ENCODE measurements at regions not wholly inside any gene's neighbourhood (a gene's known extent, or its start where the extent isn't known, plus 50 kb on each side); places are given as distances from the start of the nearest gene placed in this dataset.

- Histone ChIP-seq H3K36me3 (no peaks in the 10 kb centered on the region), H3K27me3 (no peaks in the 10 kb centered on the region), H3K9me3 (no peaks in the 10 kb centered on the region), H3K4me1 (no peaks in the 10 kb centered on the region), H3K4me3 (no peak overlapping the region), H3K27ac (no peak overlapping the region)
- intact Hi-C loops (cut with DNase I; ENCODE audit: low total_unique reads), result no loop called here
- in situ Hi-C loops (cut with MboI; ENCODE audit: low sequenced_read_pairs in 4 of 4), result no loop called here
- ATAC-seq (no peak), DNase-seq (no peak)
- TF ChIP-seq CTCF (IDR thresholded peaks at IDR 0.05 in 4 of 5, conservative IDR thresholded peaks at IDR 0.05 in 1 of 5) (no peak), POLR2A (IDR thresholded peaks at IDR 0.05) (no peak)
These were observed 154.4 kb upstream of the CLINT1 start for GRCh38 chr5:158013303-158013702.

- intact Hi-C loops (cut with DNase I; ENCODE audit: low total_unique reads) (no loop called here), in situ Hi-C loops (cut with MboI; ENCODE audit: low sequenced_read_pairs in 4 of 4) (no loop called here)
- DNase-seq (no peak), ATAC-seq (no peak)
- no peak for TF ChIP-seq POLR2A (IDR thresholded peaks at IDR 0.05)
- no peak for TF ChIP-seq CTCF (IDR thresholded peaks at IDR 0.05 in 4 of 5, conservative IDR thresholded peaks at IDR 0.05 in 1 of 5)
- no peaks in the 10 kb centered on the region for H3K36me3 ChIP-seq
- no peaks in the 10 kb centered on the region for H3K4me1 ChIP-seq
- H3K4me3 ChIP-seq, result no peak overlapping the region
- H3K27me3 ChIP-seq, result no peaks in the 10 kb centered on the region
- H3K9me3 ChIP-seq, result no peaks in the 10 kb centered on the region
- H3K27ac ChIP-seq, result no peak overlapping the region
These were observed 152.5 kb upstream of the CLINT1 start for GRCh38 chr5:158011422-158011821.

- Histone ChIP-seq H3K9me3 (no peaks in the 10 kb centered on the region), H3K27me3 (no peaks in the 10 kb centered on the region), H3K36me3 (no peaks in the 10 kb centered on the region), H3K27ac (no peak overlapping the region), H3K4me1 (no peaks in the 10 kb centered on the region), H3K4me3 (no peak overlapping the region)
- ATAC-seq (no peak), DNase-seq (no peak)
- intact Hi-C loops (cut with DNase I; ENCODE audit: low total_unique reads) (no loop called here), in situ Hi-C loops (cut with MboI; ENCODE audit: low sequenced_read_pairs in 4 of 4) (no loop called here)
- TF ChIP-seq POLR2A (IDR thresholded peaks at IDR 0.05), result no peak
- no peak for TF ChIP-seq CTCF (IDR thresholded peaks at IDR 0.05 in 4 of 5, conservative IDR thresholded peaks at IDR 0.05 in 1 of 5)
These were observed 151.9 kb upstream of the CLINT1 start for GRCh38 chr5:158010831-158011230.

- no peaks in the 10 kb centered on the region for H3K9me3 ChIP-seq
- no peak for ATAC-seq
- intact Hi-C loops (cut with DNase I; ENCODE audit: low total_unique reads), result no loop called here
- no peaks in the 10 kb centered on the region for H3K27me3 ChIP-seq
- in situ Hi-C loops (cut with MboI; ENCODE audit: low sequenced_read_pairs in 4 of 4), result no loop called here
- no peak for TF ChIP-seq CTCF (IDR thresholded peaks at IDR 0.05 in 4 of 5, conservative IDR thresholded peaks at IDR 0.05 in 1 of 5)
- no peak for TF ChIP-seq POLR2A (IDR thresholded peaks at IDR 0.05)
- H3K4me3 ChIP-seq, result no peak overlapping the region
- no peak for DNase-seq
- H3K4me1 ChIP-seq, result no peaks in the 10 kb centered on the region
- H3K27ac ChIP-seq, result no peak overlapping the region
- H3K36me3 ChIP-seq, result no peaks in the 10 kb centered on the region
These were observed 148.4 kb upstream of the CLINT1 start for GRCh38 chr5:158007336-158007735.

- in situ Hi-C loops (cut with MboI; ENCODE audit: low sequenced_read_pairs in 4 of 4), result no loop called here
- Histone ChIP-seq H3K4me3 (no peak overlapping the region), H3K27me3 (no peaks in the 10 kb centered on the region), H3K4me1 (no peaks in the 10 kb centered on the region), H3K36me3 (no peaks in the 10 kb centered on the region), H3K27ac (no peak overlapping the region), H3K9me3 (no peaks in the 10 kb centered on the region)
- intact Hi-C loops (cut with DNase I; ENCODE audit: low total_unique reads), result no loop called here
- TF ChIP-seq CTCF (IDR thresholded peaks at IDR 0.05 in 4 of 5, conservative IDR thresholded peaks at IDR 0.05 in 1 of 5) (no peak), POLR2A (IDR thresholded peaks at IDR 0.05) (no peak)
- no peak for ATAC-seq
- no peak for DNase-seq
These were observed 140.8 kb upstream of the CLINT1 start for GRCh38 chr5:157999696-158000095.

All from gastrocnemius medialis (tissue), 4 donors.